WERI-Rb-1 (cell line): ENCODE measurements at regions not wholly inside any gene's neighbourhood (a gene's known extent, or its start where the extent isn't known, plus 50 kb on each side); places are given as distances from the start of the nearest gene placed in this dataset.

Experiments
- DNase-seq: peaks from one replicate; pipeline ENCODE4 v3.0.0-alpha.2; 2020
- H3K27ac ChIP-seq: fragments of 250-450 bp; sonication (Bioruptor Pico); 2 replicates; pipeline ENCODE4 v1.5.1; 2020; ENCODE audit warnings: mild to moderate bottlenecking, moderate library complexity
- H3K27me3 ChIP-seq: fragments of 250-450 bp; sonication (Bioruptor Pico); 2 replicates; pipeline ENCODE4 v1.5.1; 2021; ENCODE audit warnings: mild to moderate bottlenecking, low read depth, moderate library complexity; ENCODE audit not compliant: insufficient read depth, severe bottlenecking
- H3K36me3 ChIP-seq: fragments of 250-450 bp; sonication (Bioruptor Pico); 2 replicates; pipeline ENCODE4 v1.5.1; 2020; ENCODE audit warnings: mild to moderate bottlenecking, moderate library complexity
- H3K4me3 ChIP-seq: 2 replicates; pipeline ENCODE4 v1.5.1; 2011; ENCODE audit warnings: low read depth, mild to moderate bottlenecking, control low read depth, low read length
- H3K9me3 ChIP-seq: fragments of 250-450 bp; sonication (Bioruptor Pico); 2 replicates; pipeline ENCODE4 v1.5.1; 2021; ENCODE audit warnings: mild to moderate bottlenecking, moderate library complexity; ENCODE audit not compliant: severe bottlenecking
- CTCF ChIP-seq: IDR thresholded peaks from 2 replicates; pipeline ENCODE4 v1.5.1; 2011; ENCODE audit warnings: low read depth, mild to moderate bottlenecking, control low read depth, inconsistent platforms, low read length

- H3K27ac ChIP-seq: no peak overlapping the region
- no peak for DNase-seq
These were observed 158.5 kb upstream of the SGO1 start for GRCh38 chr3:20344400-20344959.

GRCh38 chr3:20343790-20344189 lies 157.8 kb upstream of the SGO1 start:
- Histone ChIP-seq H3K27me3 (no peaks in the 10 kb centered on the region), H3K4me3 (no peak overlapping the region), H3K9me3 (no peaks in the 10 kb centered on the region), H3K27ac (no peak overlapping the region), H3K36me3 (no peaks in the 10 kb centered on the region)
- no peak for DNase-seq
- TF ChIP-seq CTCF: no peak

More at GRCh38 chr3:20344400-20344959, 158.5 kb upstream of the SGO1 start:
- TF ChIP-seq CTCF: no peak
- Histone ChIP-seq H3K4me3 (no peak overlapping the region), H3K9me3 (no peaks in the 10 kb centered on the region), H3K27me3 (no peaks in the 10 kb centered on the region), H3K36me3 (no peaks in the 10 kb centered on the region)

GRCh38 chr3:20340324-20340928 lies 154.4 kb upstream of the SGO1 start:
- peak; percentile 65 for DNase-seq
- Histone ChIP-seq H3K36me3 (no peaks in the 10 kb centered on the region), H3K27me3 (no peaks in the 10 kb centered on the region), H3K4me3 (no peak overlapping the region), H3K27ac (no peak overlapping the region), H3K9me3 (no peaks in the 10 kb centered on the region)
- peak; percentile 95 for TF ChIP-seq CTCF

- TF ChIP-seq CTCF: no peak
- H3K27me3 ChIP-seq: no peaks in the 10 kb centered on the region
- DNase-seq: no peak
- H3K4me3 ChIP-seq: no peak overlapping the region
- H3K36me3 ChIP-seq: no peaks in the 10 kb centered on the region
- H3K9me3 ChIP-seq: no peaks in the 10 kb centered on the region
- H3K27ac ChIP-seq: no peak overlapping the region
These were observed 150.6 kb upstream of the SGO1 start for GRCh38 chr3:20336572-20336971.

GRCh38 chr3:20334842-20335241 lies 148.8 kb upstream of the SGO1 start:
- Histone ChIP-seq H3K27me3 (no peaks in the 10 kb centered on the region), H3K27ac (no peak overlapping the region), H3K4me3 (no peak overlapping the region), H3K9me3 (no peaks in the 10 kb centered on the region), H3K36me3 (no peaks in the 10 kb centered on the region)
- TF ChIP-seq CTCF: no peak
- DNase-seq: no peak

GRCh38 chr3:20327889-20328288 lies 141.9 kb upstream of the SGO1 start:
- Histone ChIP-seq H3K36me3 (no peaks in the 10 kb centered on the region), H3K27me3 (no peaks in the 10 kb centered on the region), H3K27ac (no peak overlapping the region), H3K4me3 (no peak overlapping the region), H3K9me3 (no peaks in the 10 kb centered on the region)
- DNase-seq: no peak
- TF ChIP-seq CTCF: no peak
